Left colon (tissue), 2 donors: ENCODE measurements at regions not wholly inside any gene's neighbourhood (a gene's known extent, or its start where the extent isn't known, plus 50 kb on each side); places are given as distances from the start of the nearest gene placed in this dataset.
"Not testable (repeated sequence)": the region's sequence is repeated elsewhere in the genome, so short reads cannot be mapped to it uniquely, and the experiment has no call there.

ENCODE experiments used
- ATAC-seq: fragments of 200-7000 bp; cut with Tn5 transposase; one replicate; pipeline ENCODE4 v1.9.1; 2020; ENCODE audit warnings: mild to moderate bottlenecking, moderate library complexity
- DNase-seq, 2 donors: peaks; one replicate each; pipeline ENCODE4 v3.0.0-alpha.2; 2020
- intact Hi-C, 2 donors: fragments of 100-400 bp; cut with DNase I in 1 of 2; cut with micrococcal nuclease in 1 of 2; formaldehyde crosslinking; loops; one replicate each; pipeline versions ENCODE4 v1.11.2 to v1.14.0; 2022; cut with DNase I, micrococcal nuclease
- donor health status: DM: no; HTN: no; CAD: no.
- donor health status: DM: yes; HTN: yes; CAD: no.

DNA sequence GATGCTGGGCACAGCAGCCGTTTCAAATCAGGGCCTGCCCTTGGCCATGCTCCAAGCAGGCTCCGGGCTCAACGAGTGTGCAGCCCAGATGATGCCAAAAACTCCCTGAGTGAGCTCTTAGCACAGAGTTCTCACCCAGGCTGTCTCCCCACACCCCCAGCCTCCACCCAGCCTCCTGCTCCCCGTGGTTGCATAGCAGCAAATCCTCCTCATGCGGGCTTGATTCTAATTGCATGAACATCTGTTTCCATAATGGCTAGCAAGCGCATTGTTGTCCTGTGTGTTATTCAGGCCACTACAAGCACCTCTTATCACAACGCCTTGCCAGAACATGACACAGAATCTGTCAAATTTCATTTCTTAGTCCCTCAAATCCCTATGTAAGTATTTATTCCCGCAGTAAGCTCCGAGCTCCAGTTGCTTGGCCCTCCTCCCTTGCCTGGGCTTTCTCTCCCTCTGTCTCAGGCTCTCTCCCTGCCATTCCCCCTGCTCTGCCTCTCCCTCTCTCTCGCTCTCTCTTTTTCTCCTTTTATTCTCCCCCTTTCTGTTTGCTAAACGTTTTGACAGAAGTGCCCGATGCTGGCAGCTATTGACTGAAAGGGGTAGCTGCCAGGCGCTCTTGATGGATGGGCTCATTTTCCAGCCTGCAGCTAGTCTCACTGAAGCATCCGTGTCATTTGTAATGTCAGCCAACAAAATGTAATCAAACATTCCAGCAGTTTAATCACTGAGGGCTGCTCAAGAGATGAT, 306.5 kb downstream of the IL20RB start:
- DNase-seq = peak in 1 of 2 donors; percentile 4
- intact Hi-C loops = no loop called here
- no peak for ATAC-seq

DNA sequence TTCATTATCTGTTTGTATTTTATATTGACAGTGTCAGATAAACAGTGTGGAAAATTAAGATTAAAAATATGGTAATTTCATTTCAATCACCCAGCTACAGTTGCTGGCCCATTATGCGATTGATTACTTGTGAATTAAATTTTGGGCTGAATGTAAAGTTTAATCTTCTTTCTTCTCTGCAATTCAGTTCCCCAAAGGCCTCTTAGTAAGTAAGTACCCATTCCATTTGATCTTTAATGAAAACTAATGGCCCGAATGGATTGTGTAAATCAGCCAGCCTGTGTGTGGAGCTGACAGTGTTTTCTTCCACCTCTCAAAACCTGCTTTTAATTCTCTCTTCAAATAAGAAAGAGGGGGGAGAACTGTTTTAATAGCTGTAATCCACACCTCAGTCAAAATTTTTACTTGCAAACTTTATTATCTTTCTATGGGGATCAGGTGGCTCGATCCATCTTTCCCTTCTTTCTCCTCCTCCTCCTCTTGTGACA, 307.1 kb downstream of the IL20RB start:
- intact Hi-C loops = no loop called here
- ATAC-seq (no peak), DNase-seq (no peak)

DNA sequence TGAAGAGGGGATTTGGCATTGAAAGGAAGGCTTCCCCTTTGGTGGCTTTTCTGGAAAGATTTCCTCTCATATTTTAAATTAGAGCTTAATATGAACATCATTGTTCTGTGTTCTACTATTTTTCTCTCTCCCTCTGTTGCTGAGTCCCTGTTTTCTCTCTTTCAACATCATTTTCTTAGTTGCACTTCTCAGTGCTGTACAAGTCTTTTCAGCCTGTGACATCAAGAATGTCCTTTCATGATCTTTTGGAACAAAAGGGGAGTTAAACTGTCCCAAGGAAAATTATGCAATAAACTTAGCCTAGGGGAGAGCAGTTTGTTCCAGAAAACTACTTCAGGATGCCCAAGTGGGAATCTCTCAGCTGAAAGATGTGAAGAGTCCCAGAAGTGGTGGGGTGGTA, 325.1 kb downstream of the IL20RB start:
- no peak for ATAC-seq

DNA sequence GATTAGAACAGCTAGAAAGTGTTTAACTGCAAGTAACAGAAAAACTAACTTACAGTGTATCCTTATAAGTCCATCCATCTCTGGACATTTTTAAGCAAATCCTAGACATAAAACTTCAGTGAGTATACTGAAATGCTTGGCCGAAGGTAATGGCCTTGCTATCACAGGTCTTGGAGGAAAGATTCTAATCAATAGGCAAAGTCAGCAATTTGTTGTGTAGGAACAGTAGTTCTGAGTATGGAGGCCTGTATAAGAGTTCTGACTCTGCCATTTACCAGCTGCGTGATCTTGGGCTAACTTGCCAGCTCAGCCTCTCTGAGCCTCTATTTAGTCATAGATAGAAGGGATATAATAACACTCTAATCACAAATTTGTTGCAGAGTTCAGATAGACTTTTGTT, 328.1 kb downstream of the IL20RB start:
- no peak for ATAC-seq
- no peak for DNase-seq
- intact Hi-C loops = no loop called here

More for the DNA sequence above, 325.1 kb downstream of the IL20RB start:
- no peak for DNase-seq
- intact Hi-C loops = no loop called here

DNA sequence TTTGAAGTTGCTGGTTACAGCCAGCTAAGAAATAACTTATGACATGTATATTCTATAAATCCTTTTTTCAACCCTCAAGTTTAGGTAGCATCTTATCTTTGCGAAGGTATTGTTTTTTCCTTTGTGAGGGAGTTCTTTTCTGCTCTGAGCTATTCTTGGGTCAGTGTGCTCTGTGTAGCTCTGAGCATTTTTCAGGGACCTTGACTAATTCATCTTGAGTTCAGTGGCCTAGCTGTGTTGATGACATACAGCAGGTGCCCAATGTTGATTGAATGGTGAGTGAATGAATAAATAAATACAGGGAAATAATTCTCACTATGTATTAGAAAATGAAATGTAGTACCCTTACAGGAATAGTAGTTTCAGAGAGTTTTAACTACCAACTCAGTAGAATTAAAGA, 335.3 kb downstream of the IL20RB start:
- no peak for DNase-seq
- intact Hi-C loops = no loop called here
- no peak for ATAC-seq

DNA sequence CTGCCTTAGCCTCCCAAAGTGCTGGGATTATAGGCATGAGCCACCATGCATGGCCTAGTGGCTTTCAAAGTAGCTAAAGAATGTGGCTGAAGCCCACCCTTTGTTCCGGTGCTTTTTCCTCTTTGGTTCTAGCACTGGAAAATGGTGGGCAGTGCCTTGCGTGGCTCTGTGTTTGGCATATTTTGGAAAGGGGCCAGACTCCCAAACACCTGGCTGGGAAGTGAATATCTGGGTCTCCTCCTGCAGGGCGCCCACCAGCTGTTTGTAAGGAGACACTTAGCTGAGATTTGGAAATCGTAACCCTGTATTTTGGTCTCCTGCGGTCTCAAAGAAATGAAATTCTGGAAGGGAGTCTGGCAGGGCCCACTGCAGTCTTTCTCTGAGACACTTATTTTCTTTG, 336.4 kb downstream of the IL20RB start:
- no peak for ATAC-seq
- intact Hi-C loops = no loop called here

DNA sequence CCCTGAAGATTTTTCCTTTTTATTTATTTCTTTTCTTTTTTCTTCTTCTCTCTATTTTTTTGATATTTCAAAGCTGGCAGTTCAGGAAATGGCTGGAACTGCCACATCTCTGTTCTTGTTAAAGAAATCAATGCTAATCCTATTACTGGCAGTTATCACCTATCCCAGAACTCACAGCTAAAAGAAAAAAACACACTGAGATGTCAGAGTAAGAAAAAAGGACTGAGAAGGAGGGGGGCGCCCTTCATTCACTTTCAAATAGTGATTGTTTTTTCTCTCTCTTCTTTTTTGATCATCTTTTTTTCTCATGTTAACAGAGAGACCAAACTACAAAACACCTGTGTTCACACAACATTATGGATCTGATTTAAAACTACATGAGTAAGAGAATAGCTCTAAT, 337.1 kb downstream of the IL20RB start:
- DNase-seq (no peak), ATAC-seq (no peak)
- intact Hi-C loops = no loop called here

More for the DNA sequence above, 336.4 kb downstream of the IL20RB start:
- no peak for DNase-seq

DNA sequence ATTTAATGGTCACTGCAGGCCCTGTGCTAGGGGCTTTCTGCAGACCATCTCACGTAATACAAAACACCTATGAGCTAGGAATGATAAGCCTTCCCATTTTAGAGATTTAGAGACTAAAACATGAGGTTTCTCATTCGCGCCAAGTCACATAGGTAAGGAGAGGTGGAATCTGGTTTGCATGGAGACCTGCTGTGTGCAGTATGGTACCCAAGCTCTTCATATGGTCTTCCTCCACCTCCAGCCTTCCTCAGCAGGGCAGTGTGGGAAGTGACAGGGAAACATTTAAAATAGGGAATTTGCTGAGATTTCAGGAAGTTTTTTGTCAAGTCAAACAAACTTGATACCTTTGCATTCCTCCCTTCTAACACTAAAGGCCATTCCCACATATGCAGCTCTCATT, 337.6 kb downstream of the IL20RB start:
- intact Hi-C loops = no loop called here
- DNase-seq (no peak), ATAC-seq (no peak)

DNA sequence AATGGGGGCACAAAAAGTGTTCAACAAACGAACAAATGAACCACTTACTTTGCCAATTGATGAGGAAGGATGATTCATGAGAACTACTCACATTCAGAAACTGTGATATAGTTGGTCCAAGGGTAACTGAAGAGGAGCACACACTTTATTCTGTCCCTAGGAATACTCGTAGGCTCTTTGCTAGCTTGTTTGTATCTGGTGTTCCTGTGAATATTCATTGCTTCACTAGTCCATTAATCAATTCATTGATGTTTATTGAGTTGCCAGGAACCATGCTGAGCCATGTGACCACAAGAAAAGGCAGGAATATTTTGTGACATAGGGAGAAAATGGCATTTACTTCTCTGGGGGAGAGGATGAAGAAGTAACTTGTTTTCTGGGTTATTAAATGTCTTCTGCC, 338.3 kb downstream of the IL20RB start:
- intact Hi-C loops = no loop called here
- ATAC-seq (no peak), DNase-seq (no peak)

DNA sequence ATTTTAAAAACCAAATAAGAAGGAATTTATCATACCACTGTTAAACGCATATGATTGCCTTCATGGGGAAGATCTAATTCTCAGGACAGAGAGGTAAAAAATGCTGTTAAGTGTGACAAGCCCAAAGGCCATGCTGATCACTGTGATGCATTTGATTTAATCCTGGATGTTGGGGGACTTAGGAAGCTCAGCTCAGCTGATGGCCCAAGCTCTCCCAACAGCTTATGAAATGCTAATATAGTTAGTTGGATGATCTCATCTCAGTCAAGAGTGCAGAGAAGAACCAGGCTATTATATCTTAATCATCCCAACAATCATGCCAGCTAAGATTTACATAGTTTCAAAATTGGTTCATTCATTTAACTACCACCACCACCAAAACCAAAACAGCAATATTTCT, 340.0 kb downstream of the IL20RB start:
- ATAC-seq = no peak
- intact Hi-C loops = no loop called here

DNA sequence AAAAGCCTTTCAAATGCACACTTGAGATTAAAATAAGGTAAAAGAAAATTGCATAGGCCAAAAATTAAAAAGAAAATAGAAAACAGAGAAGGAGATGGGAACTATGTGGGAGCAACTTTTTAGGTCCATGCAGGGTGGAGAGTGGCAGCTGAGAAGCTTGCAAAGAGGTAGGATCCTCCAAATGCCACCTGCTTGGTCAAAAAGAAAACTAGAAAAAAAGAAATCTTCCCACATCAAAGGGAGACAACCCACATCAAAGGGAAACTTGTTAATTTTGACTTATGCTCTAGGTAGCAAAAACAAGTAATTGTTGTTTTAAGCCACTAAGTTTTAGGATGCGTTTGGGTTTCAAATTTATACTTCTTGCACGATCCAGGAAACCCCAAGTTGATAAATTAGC, 342.9 kb downstream of the IL20RB start:
- DNase-seq (no peak), ATAC-seq (no peak)
- intact Hi-C loops = no loop called here

More for the DNA sequence above, 340.0 kb downstream of the IL20RB start:
- DNase-seq = no peak

DNA sequence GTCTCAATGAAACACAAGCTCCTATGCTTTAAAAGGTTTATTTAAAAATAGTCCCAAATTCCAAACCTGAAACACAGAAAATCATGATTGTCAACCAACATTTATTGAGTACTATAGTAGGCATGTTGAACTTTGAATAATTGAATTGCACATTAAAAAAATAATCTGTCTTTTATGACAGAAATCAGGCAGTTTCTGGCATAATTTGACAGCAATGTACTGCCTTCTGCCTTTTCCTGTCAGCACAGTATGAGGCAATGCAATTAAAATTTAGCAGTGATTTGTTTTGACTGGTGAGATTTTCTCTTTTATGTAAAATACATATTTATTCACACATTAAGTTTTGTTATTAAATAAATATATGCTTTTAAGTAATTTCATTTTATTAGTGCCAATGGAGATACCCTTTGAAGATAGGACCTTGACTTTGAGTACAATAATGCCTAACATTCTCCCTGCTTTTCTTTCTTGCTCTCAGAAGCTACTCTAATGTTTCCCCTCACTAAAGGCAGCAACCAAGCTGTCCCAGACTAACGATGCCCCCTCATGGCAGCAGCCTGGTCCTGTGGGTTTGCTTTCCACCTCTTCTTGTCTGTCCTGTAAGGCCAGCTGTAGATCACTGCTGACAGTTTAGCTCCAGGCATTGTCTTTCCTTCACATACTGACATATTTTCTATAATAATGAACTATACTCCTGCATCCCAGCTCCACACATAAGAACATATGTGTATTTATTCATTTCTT, 346.7 kb downstream of the IL20RB start:
- intact Hi-C loops = no loop called here
- ATAC-seq (no peak), DNase-seq (no peak)

DNA sequence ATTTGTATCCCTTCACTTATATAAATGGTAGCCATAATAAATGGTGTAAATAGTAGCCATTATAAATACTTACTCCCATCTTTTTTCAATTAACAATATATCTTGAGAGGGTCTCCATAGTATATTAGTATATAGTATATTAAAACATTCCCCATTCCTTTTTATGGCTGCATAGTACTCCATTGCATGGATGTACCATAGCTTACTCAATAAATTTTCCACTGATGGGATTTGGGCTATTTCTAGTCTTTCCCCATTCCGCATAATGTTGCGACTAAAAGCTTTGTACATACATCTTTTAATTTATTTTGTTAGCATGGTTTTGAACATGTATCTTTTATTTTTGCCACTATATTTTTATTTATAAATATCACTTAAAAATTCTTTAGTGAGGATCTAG, 366.3 kb downstream of the IL20RB start:
- intact Hi-C loops = no loop called here
- no peak for ATAC-seq
- DNase-seq = no peak

DNA sequence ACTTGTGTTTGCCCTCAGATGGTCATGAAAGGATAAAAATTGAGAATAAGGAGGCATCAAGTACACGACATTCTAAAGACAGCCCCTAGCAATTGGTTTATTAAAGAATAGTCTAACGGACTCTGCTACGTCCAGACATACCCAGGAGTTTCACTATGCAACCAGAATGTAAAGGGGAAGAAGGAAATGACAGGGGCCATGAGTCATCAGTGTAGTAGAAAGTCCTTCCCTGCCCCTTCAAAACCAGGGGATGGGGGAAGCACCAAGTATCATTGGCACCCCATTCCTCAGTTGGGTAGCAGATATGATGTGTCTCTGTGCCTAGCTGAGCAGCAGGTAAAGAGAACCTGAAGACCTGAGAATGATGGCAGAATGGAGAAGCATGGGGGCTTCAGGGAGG, 367.4 kb downstream of the IL20RB start:
- DNase-seq = no peak
- intact Hi-C loops = no loop called here
- ATAC-seq = no peak

DNA sequence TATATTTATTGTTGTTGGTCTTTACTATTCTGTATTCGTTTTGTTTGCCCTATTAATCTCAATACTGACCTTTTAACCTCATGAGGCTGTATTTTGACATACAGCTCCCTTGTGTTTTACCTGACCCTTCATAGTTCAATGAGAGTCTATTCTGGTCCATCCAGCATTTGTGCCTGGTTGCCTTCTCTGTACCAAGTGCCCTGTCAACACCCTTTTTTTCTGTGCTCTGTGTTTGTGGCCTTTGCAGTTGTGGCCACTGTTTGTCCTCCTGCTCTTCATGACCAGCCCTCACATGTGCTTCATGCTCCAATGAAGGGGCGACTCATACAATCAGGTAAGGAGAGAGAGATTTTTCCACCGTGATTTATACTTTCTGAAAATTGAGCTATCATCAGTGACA, 368.2 kb downstream of the IL20RB start:
- ATAC-seq (no peak), DNase-seq (no peak)

DNA sequence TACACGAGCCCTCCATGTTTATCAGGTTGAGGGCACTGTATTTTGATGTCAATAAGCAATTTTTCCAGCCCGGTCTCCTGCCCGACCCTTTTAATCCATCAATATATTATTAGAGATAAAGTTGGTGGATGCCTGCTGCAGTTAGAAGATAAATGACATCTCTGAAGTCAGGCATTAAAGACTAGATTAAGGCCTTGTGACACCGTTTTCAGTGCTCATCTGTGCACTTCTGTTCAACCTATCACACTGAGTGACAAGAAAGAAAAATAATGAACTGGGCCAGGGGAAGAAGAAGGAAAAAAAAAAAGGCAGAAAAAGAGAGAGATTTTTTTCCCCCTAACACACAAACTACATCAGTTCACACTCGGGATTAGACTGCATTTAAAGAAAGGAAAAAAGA, 371.8 kb downstream of the IL20RB start:
- intact Hi-C loops = no loop called here
- no peak for DNase-seq
- no peak for ATAC-seq

More for the DNA sequence above, 368.2 kb downstream of the IL20RB start:
- intact Hi-C loops = no loop called here

DNA sequence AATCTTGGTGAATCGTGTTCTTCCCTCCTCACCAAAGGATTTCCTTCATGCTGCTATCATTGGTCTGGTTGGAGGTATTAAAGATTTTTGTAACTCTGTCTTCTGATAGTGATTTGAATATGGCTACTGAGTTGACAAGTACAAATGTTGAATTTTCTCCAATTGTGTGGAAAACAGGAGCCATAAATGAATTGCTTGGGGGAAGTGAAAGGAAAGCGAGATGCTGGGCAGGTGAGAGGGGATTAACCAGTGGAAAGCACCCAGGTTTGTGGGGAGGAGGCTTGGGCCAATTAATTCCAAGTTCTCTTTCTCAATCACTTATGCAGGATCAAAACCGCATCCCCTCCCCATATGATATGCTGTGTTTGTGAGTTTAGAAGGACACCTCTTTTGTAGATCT, 372.5 kb downstream of the IL20RB start:
- no peak for DNase-seq
- ATAC-seq = no peak
- intact Hi-C loops = no loop called here

DNA sequence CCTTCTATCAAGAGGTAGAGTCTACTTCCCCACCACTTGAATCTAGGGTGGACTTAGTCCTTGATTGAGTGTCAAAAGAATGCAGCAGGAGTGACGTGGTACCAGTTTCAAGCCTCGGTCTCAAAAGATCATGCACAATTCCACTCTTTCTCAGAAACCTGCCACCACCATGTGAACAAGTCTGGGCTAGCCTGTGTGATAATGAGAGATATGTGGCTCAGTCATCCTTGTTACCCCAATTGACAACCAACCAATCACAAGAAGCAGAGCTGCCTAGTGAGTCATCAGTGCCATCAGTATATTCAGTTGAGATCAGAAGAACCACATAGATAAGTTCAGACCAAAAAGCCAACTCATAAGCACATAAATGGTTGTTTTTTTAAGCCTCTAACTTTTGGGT, 374.5 kb downstream of the IL20RB start:
- ATAC-seq (no peak), DNase-seq (no peak)
- intact Hi-C loops = no loop called here

DNA sequence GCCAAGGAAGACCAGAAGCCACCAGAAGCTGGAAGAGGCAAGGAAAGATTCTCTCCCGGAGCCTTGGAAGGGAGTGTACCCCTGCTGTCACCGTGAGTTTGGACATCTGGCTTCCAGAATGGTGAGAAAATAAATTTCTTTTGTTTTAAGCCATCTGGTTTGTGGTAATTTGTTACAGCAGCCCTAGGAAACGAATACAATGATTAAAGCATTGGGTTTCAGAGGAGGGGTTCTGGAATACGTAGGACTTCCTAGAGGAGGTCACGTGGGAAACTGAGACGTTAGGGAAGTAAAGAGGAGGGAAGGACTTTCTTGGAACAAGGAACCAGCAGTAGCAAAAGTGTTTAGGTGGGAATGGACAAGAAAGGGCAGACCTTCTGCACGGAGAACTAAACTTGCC, 377.7 kb downstream of the IL20RB start:
- intact Hi-C loops = no loop called here
- ATAC-seq (no peak), DNase-seq (no peak)

DNA sequence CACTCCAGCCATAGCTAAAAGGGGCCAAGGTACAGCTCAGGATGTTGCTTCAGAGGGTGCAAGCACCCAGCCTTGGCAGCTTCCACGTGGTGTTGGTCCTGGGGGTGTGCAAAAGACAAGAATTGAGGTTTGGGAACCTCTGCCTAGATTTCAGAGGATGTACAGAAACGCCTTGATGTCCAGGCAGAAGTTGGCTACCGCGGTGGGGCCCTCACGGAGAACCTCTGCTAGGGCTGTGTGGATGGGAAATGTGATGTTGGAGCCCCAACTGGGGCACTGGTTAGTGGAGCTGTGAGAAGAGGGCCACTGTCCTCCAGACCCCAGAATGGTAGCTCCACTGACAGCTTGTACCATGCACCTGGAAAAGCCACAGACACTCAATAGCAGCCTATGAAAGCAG, 380.6 kb downstream of the IL20RB start:
- intact Hi-C loops, ATAC-seq, DNase-seq: not testable (repeated sequence)
